KMS-11 (cell line): ENCODE measurements at regions not wholly inside any gene's neighbourhood (a gene's known extent, or its start where the extent isn't known, plus 50 kb on each side); places are given as distances from the start of the nearest gene placed in this dataset.

Experiments used
- H2AFZ ChIP-seq: fragments of 200-600 bp; sonication (generic); 2 replicates; pipeline ENCODE4 v1.6.1; 2016; ENCODE audit warnings: antibody characterized with exemption, mixed run types, low read depth
- H3K27ac ChIP-seq: fragments of 200-600 bp; sonication (generic); 2 replicates; pipeline ENCODE4 v1.6.1; 2016; ENCODE audit warnings: mild to moderate bottlenecking, mixed run types
- H3K27me3 ChIP-seq: fragments of 200-600 bp; sonication (generic); 2 replicates; pipeline ENCODE4 v1.6.1; 2017; ENCODE audit warnings: mild to moderate bottlenecking, low read depth, mixed run types, moderate library complexity; ENCODE audit not compliant: insufficient read depth
- H3K36me3 ChIP-seq: fragments of 200-600 bp; sonication (generic); 2 replicates; pipeline ENCODE4 v1.6.1; 2017; ENCODE audit warnings: mild to moderate bottlenecking, mixed run types; ENCODE audit not compliant: insufficient read depth
- H3K4me1 ChIP-seq: fragments of 200-600 bp; sonication (generic); 2 replicates; pipeline ENCODE4 v1.6.1; 2016; ENCODE audit warnings: mild to moderate bottlenecking, low read depth, mixed run types; ENCODE audit not compliant: poor library complexity, severe bottlenecking
- H3K4me2 ChIP-seq: fragments of 200-600 bp; sonication (generic); 2 replicates; pipeline ENCODE4 v1.7.0; 2016; ENCODE audit warnings: mild to moderate bottlenecking, mixed run types
- H3K4me3 ChIP-seq: fragments of 200-600 bp; sonication (generic); IDR thresholded peaks from 2 replicates; pipeline ENCODE4 v1.6.1; 2017; ENCODE audit warnings: low read depth, low read length, mixed read lengths; ENCODE audit not compliant: insufficient read depth
- H3K79me2 ChIP-seq: fragments of 200-600 bp; sonication (generic); 2 replicates; pipeline ENCODE4 v1.6.1; 2016; ENCODE audit warnings: low read depth, mixed run types; ENCODE audit not compliant: insufficient read depth
- H3K9ac ChIP-seq: fragments of 200-600 bp; sonication (generic); 2 replicates; pipeline ENCODE4 v1.6.1; 2016; ENCODE audit warnings: mild to moderate bottlenecking, mixed run types
- H4K20me1 ChIP-seq: fragments of 200-600 bp; sonication (generic); 2 replicates; pipeline ENCODE4 v1.6.1; 2016; ENCODE audit warnings: mild to moderate bottlenecking, mixed run types; ENCODE audit not compliant: insufficient read depth
- TF ChIP-seq, protein P1 (sequence below): fragments of 200-600 bp; sonication (generic); conservative IDR thresholded peaks from 2 replicates; pipeline ENCODE4 v1.6.1; 2017; ENCODE audit warnings: low read depth, mild to moderate bottlenecking, antibody characterized with exemption, low read length, moderate library complexity, mixed read lengths

DNA sequence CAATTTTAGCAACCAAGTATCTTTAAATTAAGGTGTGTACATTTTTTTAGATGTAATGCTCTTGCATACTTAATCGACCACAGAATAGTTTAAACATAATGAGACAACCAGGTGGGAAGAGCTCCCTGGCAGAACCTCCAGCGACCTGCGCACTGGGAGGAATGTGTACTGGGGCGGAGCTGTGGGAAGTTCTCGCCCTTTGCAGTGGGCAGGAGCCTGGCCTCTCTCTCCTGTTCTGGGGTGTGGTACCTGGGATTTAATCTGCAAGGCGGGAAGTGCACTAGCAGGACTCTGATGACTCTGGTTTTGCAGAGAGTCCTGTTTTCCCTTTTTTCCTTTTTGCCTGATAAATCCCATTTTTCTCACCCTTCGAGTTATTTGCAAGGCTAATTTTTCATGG is 150.7 kb downstream of the SLC28A3 start:
- Histone ChIP-seq H4K20me1 (no peaks in the 10 kb centered on the region), H3K27ac (no peak overlapping the region), H3K4me2 (no peak overlapping the region), H3K4me1 (no peaks in the 10 kb centered on the region), H3K27me3 (no peaks in the 10 kb centered on the region), H3K79me2 (no peaks in the 10 kb centered on the region), H2AFZ (no peak overlapping the region), H3K4me3 (no peak overlapping the region), H3K36me3 (no peaks in the 10 kb centered on the region), H3K9ac (no peak overlapping the region)
- TF ChIP-seq, protein P1, sequence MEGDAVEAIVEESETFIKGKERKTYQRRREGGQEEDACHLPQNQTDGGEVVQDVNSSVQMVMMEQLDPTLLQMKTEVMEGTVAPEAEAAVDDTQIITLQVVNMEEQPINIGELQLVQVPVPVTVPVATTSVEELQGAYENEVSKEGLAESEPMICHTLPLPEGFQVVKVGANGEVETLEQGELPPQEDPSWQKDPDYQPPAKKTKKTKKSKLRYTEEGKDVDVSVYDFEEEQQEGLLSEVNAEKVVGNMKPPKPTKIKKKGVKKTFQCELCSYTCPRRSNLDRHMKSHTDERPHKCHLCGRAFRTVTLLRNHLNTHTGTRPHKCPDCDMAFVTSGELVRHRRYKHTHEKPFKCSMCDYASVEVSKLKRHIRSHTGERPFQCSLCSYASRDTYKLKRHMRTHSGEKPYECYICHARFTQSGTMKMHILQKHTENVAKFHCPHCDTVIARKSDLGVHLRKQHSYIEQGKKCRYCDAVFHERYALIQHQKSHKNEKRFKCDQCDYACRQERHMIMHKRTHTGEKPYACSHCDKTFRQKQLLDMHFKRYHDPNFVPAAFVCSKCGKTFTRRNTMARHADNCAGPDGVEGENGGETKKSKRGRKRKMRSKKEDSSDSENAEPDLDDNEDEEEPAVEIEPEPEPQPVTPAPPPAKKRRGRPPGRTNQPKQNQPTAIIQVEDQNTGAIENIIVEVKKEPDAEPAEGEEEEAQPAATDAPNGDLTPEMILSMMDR, result no peak

DNA sequence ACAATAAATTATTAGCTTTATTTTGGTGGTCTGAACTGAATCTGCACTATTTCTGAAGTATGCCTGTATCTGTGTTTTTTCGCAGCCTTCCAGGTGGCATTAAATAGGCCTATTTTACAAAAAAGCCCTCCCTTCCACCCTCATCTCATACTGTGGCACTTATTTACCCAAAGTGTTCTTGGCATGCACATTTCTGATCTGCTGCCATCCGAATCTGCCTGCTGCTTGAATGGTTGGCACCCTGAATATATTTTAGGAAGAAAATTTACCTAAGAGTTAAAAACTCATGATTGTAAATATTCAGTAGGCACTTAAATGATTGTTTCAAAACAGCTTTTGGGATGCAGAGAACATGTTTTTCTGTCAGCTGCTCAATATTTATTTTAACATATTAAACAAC is 150.1 kb downstream of the SLC28A3 start:
- TF ChIP-seq, protein P1, result no peak
- Histone ChIP-seq H2AFZ (no peak overlapping the region), H3K4me3 (no peak overlapping the region), H3K4me2 (no peak overlapping the region), H3K9ac (no peak overlapping the region), H4K20me1 (no peaks in the 10 kb centered on the region), H3K79me2 (no peaks in the 10 kb centered on the region), H3K4me1 (no peaks in the 10 kb centered on the region), H3K36me3 (no peaks in the 10 kb centered on the region), H3K27ac (no peak overlapping the region), H3K27me3 (no peaks in the 10 kb centered on the region)

- Histone ChIP-seq H3K36me3 (no peaks in the 10 kb centered on the region), H3K4me2 (no peak overlapping the region), H3K27ac (no peak overlapping the region), H3K27me3 (no peaks in the 10 kb centered on the region), H2AFZ (no peak overlapping the region), H3K4me3 (no peak overlapping the region), H3K9ac (no peak overlapping the region), H3K79me2 (no peaks in the 10 kb centered on the region), H4K20me1 (no peaks in the 10 kb centered on the region), H3K4me1 (no peaks in the 10 kb centered on the region)
- TF ChIP-seq, protein P1, result no peak
Measured at GRCh38 chr9:84206801-84207370, 133.7 kb downstream of the SLC28A3 start.

DNA sequence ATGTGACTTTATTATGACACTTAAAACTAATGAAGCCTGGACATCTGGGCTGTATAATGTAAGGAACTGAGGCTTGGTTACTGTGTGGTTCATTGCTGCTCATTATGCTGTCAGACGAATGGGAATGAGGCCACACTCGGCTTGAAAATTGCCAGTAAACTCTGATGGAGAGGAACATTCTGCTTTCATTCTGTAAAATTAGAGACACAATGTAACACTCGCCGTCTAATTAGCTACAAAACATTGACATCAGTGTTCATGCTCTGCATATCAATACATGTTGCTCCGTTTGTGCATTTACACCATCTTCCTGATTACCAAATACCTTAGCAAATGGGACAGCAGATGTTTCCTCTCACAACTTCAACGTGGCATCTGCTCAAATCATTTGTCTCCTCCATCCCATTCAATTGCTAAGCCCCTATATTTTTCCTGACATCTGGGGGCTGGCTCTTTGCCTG is 133.0 kb downstream of the SLC28A3 start:
- Histone ChIP-seq H3K27ac (no peak overlapping the region), H4K20me1 (no peaks in the 10 kb centered on the region), H3K4me1 (no peaks in the 10 kb centered on the region), H3K36me3 (no peaks in the 10 kb centered on the region), H2AFZ (no peak overlapping the region), H3K9ac (no peak overlapping the region), H3K79me2 (no peaks in the 10 kb centered on the region), H3K4me3 (no peak overlapping the region), H3K4me2 (no peak overlapping the region), H3K27me3 (no peaks in the 10 kb centered on the region)
- TF ChIP-seq, protein P1, result no peak
